LHCN-M2 (cell line): ENCODE measurements at regions not wholly inside any gene's neighbourhood (a gene's known extent, or its start where the extent isn't known, plus 50 kb on each side); places are given as distances from the start of the nearest gene placed in this dataset.
"Not testable (repeated sequence)": the region's sequence is repeated elsewhere in the genome, so short reads cannot be mapped to it uniquely, and the experiment has no call there.

Experiments
- DNase-seq: peaks from one replicate; pipeline ENCODE4 v3.0.0-alpha.2; 2012; ENCODE audit warnings: low read depth

GRCh38 chr14:53743371-53743770, 213.3 kb downstream of the BMP4 start:
- peak; percentile 18 for DNase-seq

DNA sequence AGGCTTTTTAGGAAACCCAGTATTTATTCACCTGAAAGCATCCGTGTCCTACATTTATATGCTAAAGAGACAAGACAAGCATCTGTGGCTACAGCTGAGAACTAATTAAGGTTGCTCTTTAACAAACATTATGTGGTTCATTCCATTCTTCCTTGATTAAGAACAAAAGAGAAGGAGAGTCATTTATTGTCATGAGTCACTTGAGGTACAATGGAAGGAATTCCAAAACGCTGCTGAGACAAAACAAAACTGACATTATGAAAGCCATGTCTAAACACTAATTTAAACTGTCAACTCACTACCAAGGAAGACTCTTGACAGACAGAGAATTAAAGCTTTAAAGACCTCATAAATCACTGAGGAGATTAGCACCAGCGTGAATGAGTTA, 214.4 kb downstream of the BMP4 start:
- DNase-seq = no peak

DNA sequence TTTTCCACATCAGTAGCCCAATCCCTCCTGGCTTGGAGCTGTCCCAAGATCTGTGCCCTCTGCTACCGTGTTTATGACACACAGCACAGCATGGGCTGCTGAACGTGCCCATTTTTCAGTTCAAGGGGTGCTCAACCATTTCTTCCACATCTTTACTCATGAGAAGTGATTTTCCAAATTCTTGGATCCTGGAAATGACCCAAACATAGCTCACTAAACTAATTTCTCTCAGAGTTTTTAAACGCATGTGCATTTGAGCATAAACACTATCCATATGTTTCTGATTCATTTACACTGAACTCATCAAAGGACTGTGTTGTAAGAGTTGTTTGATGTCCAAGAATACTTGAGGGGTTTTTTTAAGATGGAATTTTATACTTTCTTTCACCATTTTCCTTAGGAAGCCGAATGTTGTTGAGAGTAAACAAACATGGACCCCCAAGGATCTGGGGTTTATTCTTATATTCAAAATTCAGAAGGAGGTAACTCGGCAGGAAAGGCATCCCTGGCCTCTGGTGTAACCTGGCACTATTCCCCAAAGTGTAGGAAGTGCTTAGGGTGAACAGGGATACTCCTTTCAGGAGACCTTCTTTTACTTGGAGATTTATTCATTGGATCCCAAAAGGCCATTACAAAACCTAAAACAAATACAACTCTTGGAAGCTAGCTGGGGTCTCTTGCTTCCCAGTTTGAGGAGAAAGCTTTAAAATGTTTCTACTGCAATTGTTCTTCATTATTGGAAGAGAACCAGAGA, 215.0 kb downstream of the BMP4 start:
- DNase-seq = no peak

GRCh38 chr14:53740570-53740969, 216.1 kb downstream of the BMP4 start:
- DNase-seq = no peak

DNA sequence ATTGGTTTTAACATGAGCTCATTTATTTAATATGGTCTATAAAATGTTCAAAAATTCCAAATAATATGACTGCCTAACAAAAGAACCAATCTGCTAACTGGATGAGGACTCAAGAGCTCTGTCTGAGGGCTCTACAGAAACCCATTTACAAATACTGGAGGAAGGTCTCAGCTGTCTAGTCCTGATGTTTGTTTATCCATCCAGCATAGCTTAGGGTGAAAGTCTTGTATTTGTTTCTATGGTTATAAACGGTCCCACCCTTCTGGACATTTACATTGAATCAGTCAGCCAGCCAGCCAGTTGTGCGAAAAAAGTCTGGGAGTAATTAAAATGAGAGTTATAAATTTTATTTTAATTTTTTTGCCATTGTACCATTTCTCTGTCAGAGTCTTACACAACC, 220.7 kb downstream of the BMP4 start:
- DNase-seq = no peak

DNA sequence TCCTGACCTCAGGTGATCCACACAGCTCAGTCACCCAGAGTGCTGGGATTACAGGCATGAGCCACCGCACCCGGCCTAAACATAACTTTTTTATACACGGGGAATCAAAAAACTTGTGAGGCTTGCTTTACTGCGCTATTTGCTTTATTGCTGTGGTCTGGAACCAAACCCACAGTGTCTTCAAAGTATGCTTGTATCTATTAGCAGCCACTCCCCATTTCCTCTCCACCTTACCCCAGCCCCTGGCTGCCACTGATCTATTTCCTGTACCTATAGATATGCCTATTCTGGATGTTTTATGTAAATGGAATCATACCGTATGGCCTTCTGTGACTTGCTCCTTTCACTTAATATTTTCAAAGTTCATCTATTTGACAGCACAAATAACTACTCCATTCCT, 233.4 kb downstream of the BMP4 start:
- no peak for DNase-seq

- no peak for DNase-seq
Observed at GRCh38 chr14:53719536-53719935, 237.1 kb downstream of the BMP4 start.

GRCh38 chr14:53716578-53716977, 240.0 kb downstream of the BMP4 start:
- DNase-seq = peak; percentile 16

GRCh38 chr14:53715193-53715721, 241.4 kb downstream of the BMP4 start:
- DNase-seq = peak; percentile 71

GRCh38 chr14:53714495-53715192, 242.0 kb downstream of the BMP4 start:
- no peak for DNase-seq

DNA sequence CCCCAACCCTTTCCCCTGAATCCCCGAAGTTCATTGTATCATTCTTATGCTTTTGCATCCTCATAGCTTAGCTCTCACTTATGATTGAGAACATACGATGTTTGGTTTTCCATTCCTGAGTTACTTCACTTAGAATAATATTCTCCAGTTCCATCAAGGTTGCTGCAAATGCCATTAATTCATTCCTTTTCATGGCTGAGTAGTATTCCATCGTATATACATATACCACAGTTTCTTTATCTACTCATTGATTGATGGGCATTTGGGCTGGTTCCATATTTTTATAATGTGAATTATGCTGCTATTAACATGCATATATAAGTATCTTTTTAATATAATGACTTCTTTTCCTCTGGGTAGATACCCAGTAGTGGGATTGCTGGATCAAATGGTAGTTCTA, 243.7 kb downstream of the BMP4 start:
- DNase-seq = not testable (repeated sequence)

DNA sequence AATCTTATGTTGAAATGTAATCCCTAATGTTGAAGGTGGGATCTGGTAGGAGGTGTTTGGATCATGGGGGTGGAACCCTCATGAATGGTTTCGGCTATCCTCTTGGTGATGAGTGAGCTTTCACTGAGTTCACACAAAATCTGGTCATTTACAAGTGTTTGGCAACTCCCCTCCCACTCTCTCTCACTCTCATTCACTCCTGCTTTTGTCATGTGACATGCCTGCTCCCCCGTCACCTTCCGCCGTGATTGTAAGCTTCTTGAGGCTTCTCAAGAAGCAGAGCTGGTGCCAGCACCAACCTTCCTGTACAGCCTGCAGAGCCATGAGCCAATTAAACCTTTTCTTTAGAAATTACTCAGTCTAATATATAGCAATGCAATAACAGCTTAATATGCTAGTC, 245.4 kb downstream of the BMP4 start:
- no peak for DNase-seq

- peak; percentile 2 for DNase-seq
Observed at GRCh38 chr14:53710615-53711014, 246.0 kb downstream of the BMP4 start.

DNA sequence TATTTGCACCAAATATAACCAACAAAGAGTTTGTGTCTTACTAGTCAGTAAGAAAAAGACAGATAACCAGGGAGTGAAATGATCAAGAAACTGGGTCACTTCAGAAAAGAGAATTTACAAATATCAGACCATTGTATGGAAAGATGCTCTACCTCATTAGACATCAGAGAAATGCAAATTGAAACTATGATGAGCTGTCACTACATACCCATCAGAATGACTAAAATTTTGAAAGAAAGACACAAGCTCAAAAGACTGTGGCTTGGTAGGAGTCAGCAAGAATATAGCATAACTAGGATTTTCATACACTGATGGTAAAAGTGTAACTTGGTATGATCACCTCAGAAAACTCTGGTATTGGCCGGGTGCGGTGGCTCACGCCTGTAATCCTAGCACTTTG, 247.2 kb downstream of the BMP4 start:
- DNase-seq = no peak

DNA sequence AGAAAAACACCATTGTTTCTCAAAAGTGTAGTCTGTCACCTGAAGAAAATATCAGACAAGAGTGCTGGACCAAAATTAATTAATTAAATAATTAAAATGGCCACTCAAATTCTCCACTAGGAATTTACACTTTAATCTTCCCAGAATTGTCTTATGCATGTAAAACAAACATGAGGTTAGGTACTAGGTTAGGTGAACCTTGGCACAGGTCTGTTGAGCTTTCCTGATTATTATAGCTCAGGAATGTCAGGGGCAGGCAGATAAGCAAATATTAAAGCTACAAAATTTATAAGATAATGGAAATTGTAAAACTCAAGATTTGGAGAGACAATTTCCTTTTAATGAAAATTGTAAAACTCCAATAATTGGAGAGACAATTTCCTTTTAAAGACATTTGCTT, 253.2 kb downstream of the BMP4 start:
- no peak for DNase-seq

- no peak for DNase-seq
Observed at GRCh38 chr14:53701108-53701875, 255.3 kb downstream of the BMP4 start.

GRCh38 chr14:53696217-53696965, 260.2 kb downstream of the BMP4 start:
- peak; percentile 11 for DNase-seq

GRCh38 chr14:53695692-53696214, 260.9 kb downstream of the BMP4 start:
- no peak for DNase-seq

GRCh38 chr14:53692885-53693284, 263.7 kb downstream of the BMP4 start:
- no peak for DNase-seq

DNA sequence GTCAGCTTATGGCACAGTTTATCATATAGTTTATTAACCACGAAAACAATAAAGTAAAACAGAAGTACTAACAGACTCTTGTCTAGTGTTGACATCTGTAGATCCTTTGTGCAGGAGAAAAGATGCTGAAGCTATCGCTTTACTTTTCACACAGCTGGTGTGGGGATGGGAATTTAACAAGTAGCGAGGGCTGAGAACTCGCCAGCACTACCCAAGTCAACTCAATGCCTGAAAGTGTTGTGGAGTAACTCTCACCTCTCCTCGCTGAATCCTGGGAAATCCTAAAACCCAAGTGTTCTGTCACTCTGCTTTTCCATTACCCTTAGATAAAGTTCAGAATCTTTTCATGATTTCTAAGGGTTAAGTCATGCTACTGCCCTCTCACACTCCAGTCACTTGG, 264.2 kb downstream of the BMP4 start:
- DNase-seq = no peak

DNA sequence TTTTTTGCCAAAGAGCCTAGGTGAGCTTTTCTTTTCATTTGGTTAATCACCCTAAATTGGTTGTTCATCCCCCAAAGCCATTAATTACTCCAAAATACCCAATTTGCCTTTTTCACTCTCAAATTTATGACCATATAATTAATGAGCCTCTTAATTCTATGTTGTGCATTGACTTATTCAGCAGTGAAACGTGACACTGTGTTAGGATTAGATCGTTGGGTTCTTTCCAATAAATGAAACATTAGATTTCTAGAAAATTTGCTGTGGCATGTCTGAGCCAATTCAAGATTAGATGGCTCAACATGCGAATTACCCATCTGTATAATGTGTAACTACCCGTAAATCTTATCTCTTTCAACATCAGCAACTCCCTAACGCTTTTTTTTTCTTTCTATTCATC, 273.4 kb downstream of the BMP4 start:
- no peak for DNase-seq
